HepG2 (cell line): ENCODE measurements at regions not wholly inside any gene's neighbourhood (a gene's known extent, or its start where the extent isn't known, plus 50 kb on each side); places are given as distances from the start of the nearest gene placed in this dataset.
"Not testable (repeated sequence)": the region's sequence is repeated elsewhere in the genome, so short reads cannot be mapped to it uniquely, and the experiment has no call there.

Experiments used
- ATAC-seq: fragments of 200-7000 bp; cut with Tn5 transposase; 3 replicates; pipeline ENCODE4 v1.9.1; 2020; ENCODE audit warnings: mild to moderate bottlenecking, moderate library complexity
- BruUV-seq: library from RNA; stranded (reverse); fragments of 400-500 nt; replicated peaks from 2 replicates; lab custom pipeline; 2021; lab: Mats Ljungman, UMichigan
- CTCF ChIA-PET: fragments of 300-600 bp; formaldehyde crosslinking; extraction: SDS; loops from one replicate; lab custom pipeline; 2021; ENCODE audit warnings: low total read pairs, inconsistent platforms, low intra/inter-chr PET ratio; lab: Yijun Ruan, JAX
- POLR2A ChIA-PET: fragments of 350-600 bp; sonication (Branson Sonifier 250); formaldehyde crosslinking; loops from one replicate; lab custom pipeline; 2020; ENCODE audit warnings: antibody characterized with exemption, inconsistent platforms; lab: Yijun Ruan, JAX
- DNase-seq: peaks from one replicate; pipeline ENCODE4 v3.0.0-alpha.2; 2015; ENCODE audit warnings: low spot score
- FAIRE-seq: peaks from 3 replicates; lab custom pipeline; 2011; peaks lifted over from hg19 to GRCh38; lab: Jason Lieb, UNC
- H2AFZ ChIP-seq: one replicate; pipeline ENCODE4 v1.6.1; 2011; ENCODE audit warnings: low read length, inconsistent platforms
- H3K27ac ChIP-seq: fragments of 300-600 bp; 3 replicates; pipeline ENCODE4 v1.8.0; 2011; ENCODE audit warnings: mixed run types, mild to moderate bottlenecking, mixed read lengths, low read length, inconsistent platforms; ENCODE audit not compliant: insufficient read depth; ENCODE audit errors: extremely low read length
- H3K27me3 ChIP-seq, 2 experiments: fragments of 200-600 bp in 1 of 2; 2 replicates in 1 of 2; 3 replicates in 1 of 2; pipeline versions ENCODE4 v1.6.0 to v1.8.0; 2011; ENCODE audit warnings: low read length in 2 of 2, mild to moderate bottlenecking in 2 of 2, moderate library complexity in 2 of 2, inconsistent platforms in 1 of 2; ENCODE audit not compliant: insufficient read depth in 2 of 2, control insufficient read depth in 1 of 2
- H3K36me3 ChIP-seq, 2 experiments: fragments of 200-600 bp in 1 of 2; replicated peaks in 1 of 2; 2 replicates in 1 of 2; 3 replicates in 1 of 2; pipeline versions ENCODE4 v1.5.1 to v1.8.0; 2011; ENCODE audit warnings: low read length in 2 of 2, inconsistent platforms in 1 of 2; ENCODE audit not compliant: insufficient read depth in 2 of 2, control insufficient read depth in 1 of 2
- H3K4me1 ChIP-seq: 2 replicates; pipeline ENCODE4 v1.5.1; 2012; ENCODE audit warnings: low read length, inconsistent platforms; ENCODE audit not compliant: insufficient read depth
- H3K4me2 ChIP-seq: 2 replicates; pipeline ENCODE4 v1.6.0; 2011; ENCODE audit warnings: low read depth, low read length, inconsistent platforms
- H3K4me3 ChIP-seq, 3 experiments: fragments of 200-600 bp in 1 of 3; sonication (generic), shearing (Covaris generic) in 1 of 3; replicated peaks in 1 of 3; 2 replicates each; pipeline ENCODE4 v1.5.1; 2011 to 2016; ENCODE audit warnings: low read length in 3 of 3, inconsistent platforms in 2 of 3, low read depth in 2 of 3, mild to moderate bottlenecking in 2 of 3, control low read depth in 1 of 3, mixed read lengths in 1 of 3; ENCODE audit not compliant: insufficient read depth in 1 of 3
- H3K79me2 ChIP-seq: one replicate; pipeline ENCODE4 v1.6.1; 2011; ENCODE audit warnings: low read length, inconsistent platforms; ENCODE audit not compliant: insufficient read depth
- H3K9ac ChIP-seq: 2 replicates; pipeline ENCODE4 v1.6.0; 2011; ENCODE audit warnings: mild to moderate bottlenecking, low read depth, low read length, inconsistent platforms; ENCODE audit not compliant: insufficient read depth
- H3K9me3 ChIP-seq: 2 replicates; pipeline ENCODE4 v1.5.1; 2012; ENCODE audit warnings: mild to moderate bottlenecking, low read length
- H4K20me1 ChIP-seq: 2 replicates; pipeline ENCODE4 v1.6.0; 2011; ENCODE audit warnings: inconsistent platforms, mild to moderate bottlenecking, low read length, moderate library complexity; ENCODE audit not compliant: insufficient read depth
- ELF1 ChIP-seq: sonication (generic); formaldehyde crosslinking; IDR thresholded peaks from 2 replicates; pipeline ENCODE4 v1.4.0; 2020; ENCODE audit warnings: missing genetic modification reagents
- ELK4 ChIP-seq: sonication (generic); formaldehyde crosslinking; IDR thresholded peaks from 2 replicates; pipeline ENCODE4 v1.9.0; 2021; ENCODE audit warnings: missing genetic modification reagents, borderline replicate concordance
- FOXO1 ChIP-seq: sonication (generic); formaldehyde crosslinking; IDR thresholded peaks from 2 replicates; pipeline ENCODE4 v1.4.0; 2020; ENCODE audit warnings: missing genetic modification reagents
- IKZF1 ChIP-seq: fragments of 450-650 bp; IDR thresholded peaks from 2 replicates; pipeline ENCODE4 v1.7.1; 2016
- MYC ChIP-seq: sonication (generic); formaldehyde crosslinking; IDR thresholded peaks from 2 replicates; pipeline ENCODE4 v1.9.0; 2021; ENCODE audit warnings: missing genetic modification reagents, borderline replicate concordance
- RFXAP ChIP-seq: sonication (generic); formaldehyde crosslinking; IDR thresholded peaks from 2 replicates; pipeline ENCODE4 v1.4.0; 2020; ENCODE audit warnings: missing genetic modification reagents, borderline replicate concordance
- SSRP1 ChIP-seq: IDR thresholded peaks from 2 replicates; pipeline ENCODE4 v1.6.1; 2016; ENCODE audit warnings: control low read depth
- STAT5B ChIP-seq: sonication (generic); formaldehyde crosslinking; IDR thresholded peaks from 2 replicates; pipeline ENCODE4 v1.4.0; 2020; ENCODE audit warnings: missing genetic modification reagents
- ZNF224 ChIP-seq: sonication (generic); formaldehyde crosslinking; IDR thresholded peaks from 2 replicates; pipeline ENCODE4 v1.5.0; 2020; ENCODE audit warnings: mild to moderate bottlenecking, missing genetic modification reagents
- ZNF777 ChIP-seq: sonication (generic); formaldehyde crosslinking; IDR thresholded peaks from 2 replicates; pipeline ENCODE4 v1.4.0; 2020; ENCODE audit warnings: missing genetic modification reagents
- WGBS: methylation state at CpG from one replicate; pipeline ENCODE4 v1.1.6; 2017; ENCODE audit warnings: low lambda C conversion rate; 5-methylcytosine and 5-hydroxymethylcytosine counted together
- in situ Hi-C: cut with HindIII; loops from 2 replicates; pipeline ENCODE4 v1.10.0; 2017; ENCODE audit warnings: low pct_unique_long_range_greater_than_20kb; ENCODE audit not compliant: extremely low pct_ligation_motif_present
- intact Hi-C: fragments of 100-400 bp; cut with micrococcal nuclease; formaldehyde crosslinking; loops from one replicate; pipeline ENCODE4 v1.10.0; 2022; ENCODE audit not compliant: unreplicated experiment

- Histone ChIP-seq H3K9me3 (no peaks in the 10 kb centered on the region; the same call in 1 of the 2 replicates), H3K9ac (no peak overlapping the region), H3K4me2 (no peak overlapping the region), H3K4me1 (no peaks in the 10 kb centered on the region), H3K4me3 (no peak overlapping the region), H3K27me3 (no peaks in the 10 kb centered on the region), H3K27ac (no peak overlapping the region), H2AFZ (no peak overlapping the region), H4K20me1 (no peaks in the 10 kb centered on the region), H3K36me3 (no peaks in the 10 kb centered on the region), H3K79me2 (no peaks in the 10 kb centered on the region)
- in situ Hi-C loops, result no loop called here
- FAIRE-seq (no peak), DNase-seq (no peak), ATAC-seq (no peak)
- WGBS, result 0% methylated on average over 3 of the region's 3 CpGs
- no peak for TF ChIP-seq ELK4 (CRISPR knock-in tag)
- TF ChIP-seq MYC (CRISPR knock-in tag), result no peak
- TF ChIP-seq IKZF1, result no peak
- no peak for TF ChIP-seq ZNF224
- TF ChIP-seq STAT5B (CRISPR knock-in tag), result no peak
- no peak for TF ChIP-seq FOXO1 (CRISPR knock-in tag)
- TF ChIP-seq RFXAP (CRISPR knock-in tag), result no peak
- no peak for TF ChIP-seq ELF1 (CRISPR knock-in tag)
- no peak for TF ChIP-seq SSRP1 (CRISPR knock-in tag)
- TF ChIP-seq ZNF777, result no peak
- no TSS peak for BruUV-seq
- POLR2A ChIA-PET, result no interaction called here
- intact Hi-C loops, result no loop called here
- CTCF ChIA-PET, result no interaction called here
These were observed 359.6 kb downstream of the HS3ST1 start for GRCh38 chr4:11069083-11069482.

DNA sequence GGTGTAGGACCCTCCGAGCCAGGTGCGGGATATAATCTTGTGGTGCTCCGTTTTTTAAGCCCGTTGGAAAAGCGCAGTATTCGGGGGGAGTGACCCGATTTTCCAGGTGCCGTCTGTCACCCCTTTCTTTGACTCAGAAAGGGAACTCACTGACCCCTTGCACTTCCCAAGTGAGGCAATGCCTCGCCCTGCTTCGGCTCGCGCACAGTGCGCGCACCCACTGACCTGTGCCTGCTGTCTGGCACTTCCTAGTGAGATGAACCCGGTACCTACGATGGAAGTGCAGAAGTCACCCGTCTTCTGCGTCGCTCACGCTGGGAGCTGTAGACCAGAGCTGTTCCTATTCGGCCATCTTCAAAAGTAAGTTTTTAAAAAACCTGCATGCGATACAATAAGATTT, 362.1 kb downstream of the HS3ST1 start:
- 54% methylated on average over 22 of the region's 22 CpGs for WGBS

DNA sequence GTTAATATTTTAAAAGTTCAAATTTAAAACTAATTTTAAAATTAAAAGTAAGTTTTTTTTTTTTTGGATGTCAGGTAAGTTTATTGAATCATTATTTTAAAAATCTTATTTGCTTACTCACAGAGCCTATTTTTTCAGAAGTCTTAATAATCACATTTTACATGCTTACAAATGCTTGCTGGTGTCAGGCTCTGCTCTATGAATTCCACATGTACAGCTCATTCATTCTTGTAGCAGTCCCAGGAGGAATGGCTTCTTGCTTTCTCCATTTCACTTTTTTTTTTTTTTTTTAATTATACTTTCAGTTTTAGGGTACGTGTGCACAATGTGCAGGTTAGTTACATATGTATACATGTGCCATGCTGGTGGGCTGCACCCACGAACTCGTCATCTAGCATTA, 368.1 kb downstream of the HS3ST1 start:
- in situ Hi-C loops, H3K9me3 ChIP-seq, H3K79me2 ChIP-seq, H3K27me3 ChIP-seq, H3K4me3 ChIP-seq, H4K20me1 ChIP-seq, intact Hi-C loops, FAIRE-seq, H3K27ac ChIP-seq, H3K9ac ChIP-seq, CTCF ChIA-PET, POLR2A ChIA-PET, H2AFZ ChIP-seq, BruUV-seq, H3K36me3 ChIP-seq, H3K4me2 ChIP-seq, H3K4me1 ChIP-seq, ATAC-seq, DNase-seq: not testable (repeated sequence)
- WGBS, result 32% methylated on average over 3 of the region's 3 CpGs

More for the DNA sequence above, 362.1 kb downstream of the HS3ST1 start:
- DNase-seq, BruUV-seq, CTCF ChIA-PET, H3K36me3 ChIP-seq, ATAC-seq, H3K4me1 ChIP-seq, H3K4me3 ChIP-seq, POLR2A ChIA-PET, H2AFZ ChIP-seq, H4K20me1 ChIP-seq, H3K27ac ChIP-seq, intact Hi-C loops, H3K79me2 ChIP-seq, FAIRE-seq, H3K27me3 ChIP-seq, H3K9ac ChIP-seq, H3K9me3 ChIP-seq, H3K4me2 ChIP-seq, in situ Hi-C loops: not testable (repeated sequence)
